EL (cell line): ENCODE measurements at regions not wholly inside any gene's neighbourhood (a gene's known extent, or its start where the extent isn't known, plus 50 kb on each side); places are given as distances from the start of the nearest gene placed in this dataset.
"Not testable (repeated sequence)": the region's sequence is repeated elsewhere in the genome, so short reads cannot be mapped to it uniquely, and the experiment has no call there.

Experiments used
- DNase-seq: peaks from one replicate; pipeline ENCODE4 v3.0.0-alpha.2; 2016

GRCh38 chr10:29879862-29880261 lies 179.5 kb downstream of the JCAD start:
- DNase-seq: no peak

GRCh38 chr10:29878492-29878891 lies 180.9 kb downstream of the JCAD start:
- no peak for DNase-seq

GRCh38 chr10:29877793-29878491 lies 181.4 kb downstream of the JCAD start:
- no peak for DNase-seq

GRCh38 chr10:29876008-29876555 lies 183.3 kb downstream of the JCAD start:
- no peak for DNase-seq

- no peak for DNase-seq
Measured at GRCh38 chr10:29874606-29875269, 184.6 kb downstream of the JCAD start.

- DNase-seq: no peak
Measured at GRCh38 chr10:29873941-29874484, 185.4 kb downstream of the JCAD start.

- no peak for DNase-seq
Measured at GRCh38 chr10:29870522-29871044, 188.8 kb downstream of the JCAD start.

- no peak for DNase-seq
Measured at GRCh38 chr10:29869593-29869992, 189.8 kb downstream of the JCAD start.

GRCh38 chr10:29866356-29866755 lies 193.0 kb downstream of the JCAD start:
- no peak for DNase-seq

- DNase-seq: no peak
Measured at GRCh38 chr10:29865700-29866355, 193.6 kb downstream of the JCAD start.

GRCh38 chr10:29862923-29863614 lies 196.3 kb downstream of the JCAD start:
- DNase-seq: peak; percentile 74

GRCh38 chr10:29861811-29862505 lies 197.4 kb downstream of the JCAD start:
- peak; percentile 15 for DNase-seq

GRCh38 chr10:29861231-29861630 lies 198.2 kb downstream of the JCAD start:
- DNase-seq: not testable (repeated sequence)

- peak; percentile 77 for DNase-seq
Measured at GRCh38 chr10:29860166-29860565, 199.2 kb downstream of the JCAD start.

GRCh38 chr10:29859521-29860130 lies 199.8 kb downstream of the JCAD start:
- peak; percentile 48 for DNase-seq

- no peak for DNase-seq
Measured at GRCh38 chr10:29858702-29859267, 200.6 kb downstream of the JCAD start.

- peak; percentile 74 for DNase-seq
Measured at GRCh38 chr10:29857843-29858701, 201.3 kb downstream of the JCAD start.

GRCh38 chr10:29856295-29856694 lies 203.1 kb downstream of the JCAD start:
- no peak for DNase-seq

- DNase-seq: no peak
Measured at GRCh38 chr10:29853913-29854312, 205.5 kb downstream of the JCAD start.

GRCh38 chr10:29851241-29851640 lies 208.1 kb downstream of the JCAD start:
- no peak for DNase-seq
